Suprapubic skin (tissue), 4 donors: ENCODE measurements at regions not wholly inside any gene's neighbourhood (a gene's known extent, or its start where the extent isn't known, plus 50 kb on each side); places are given as distances from the start of the nearest gene placed in this dataset.

Experiments
- POLR2A ChIP-seq, 2 donors: fragments of 450-650 bp; IDR thresholded peaks; one replicate each; pipeline ENCODE4 v1.6.1; 2017; ENCODE audit warnings: antibody characterized with exemption in 2 of 2, mild to moderate bottlenecking in 2 of 2, moderate library complexity in 2 of 2
- POLR2AphosphoS5 ChIP-seq, 3 donors: sonication (generic); formaldehyde crosslinking; IDR thresholded peaks; one replicate each; pipeline ENCODE4 v1.6.1; 2017; ENCODE audit warnings: antibody characterized with exemption in 3 of 3

GRCh38 chr16:79714440-79714839 is 113.9 kb upstream of the MAF start:
- TF ChIP-seq POLR2A (IDR thresholded peaks at IDR 0.05) (no peak), POLR2AphosphoS5 (IDR thresholded peaks at IDR 0.05) (no peak)
